ENCODE measurements at regions not wholly inside any gene's neighbourhood (a gene's known extent, or its start where the extent isn't known, plus 50 kb on each side); places are given as distances from the start of the nearest gene placed in this dataset.

- no peak overlapping the region for H3K27ac Mint-ChIP-seq
- no peaks in the 10 kb centered on the region for H3K4me1 Mint-ChIP-seq (ENCODE audit: low read depth)
- H3K36me3 Mint-ChIP-seq (ENCODE audit: low read depth): no peaks in the 10 kb centered on the region
- no peaks in the 10 kb centered on the region for H3K27me3 Mint-ChIP-seq (ENCODE audit: insufficient read depth)
- DNase-seq (ENCODE audit: low spot score): no peak
- no peak overlapping the region for H3K4me3 Mint-ChIP-seq
- peaks cover 4% of the 10 kb centered on the region for H3K9me3 Mint-ChIP-seq
- intact Hi-C loops (cut with micrococcal nuclease): no loop called here
These were observed 1862.7 kb downstream of the STIM2 start for GRCh38 chr4:28723371-28723770.

- Mint-ChIP-seq H3K4me3 (no peak overlapping the region), H3K4me1 (ENCODE audit: low read depth) (no peaks in the 10 kb centered on the region), H3K9me3 (peaks cover 7% of the 10 kb centered on the region), H3K27ac (no peak overlapping the region), H3K27me3 (ENCODE audit: insufficient read depth) (no peaks in the 10 kb centered on the region), H3K36me3 (ENCODE audit: low read depth) (no peaks in the 10 kb centered on the region)
- no peak for DNase-seq (ENCODE audit: low spot score)
- intact Hi-C loops (cut with micrococcal nuclease): no loop called here
These were observed 1863.6 kb downstream of the STIM2 start for GRCh38 chr4:28724239-28724638.

GRCh38 chr4:28730304-28730703 is 1869.7 kb downstream of the STIM2 start:
- Mint-ChIP-seq H3K27ac (no peak overlapping the region), H3K27me3 (ENCODE audit: insufficient read depth) (no peaks in the 10 kb centered on the region), H3K4me1 (ENCODE audit: low read depth) (no peaks in the 10 kb centered on the region), H3K4me3 (no peak overlapping the region), H3K9me3 (peaks cover 14% of the 10 kb centered on the region), H3K36me3 (ENCODE audit: low read depth) (no peaks in the 10 kb centered on the region)
- no peak for DNase-seq (ENCODE audit: low spot score)
- intact Hi-C loops (cut with micrococcal nuclease): no loop called here

- no peaks in the 10 kb centered on the region for H3K36me3 Mint-ChIP-seq (ENCODE audit: low read depth)
- no peak for DNase-seq (ENCODE audit: low spot score)
- H3K9me3 Mint-ChIP-seq: no peaks in the 10 kb centered on the region
- H3K27ac Mint-ChIP-seq: no peak overlapping the region
- intact Hi-C loops (cut with micrococcal nuclease): no loop called here
- H3K4me1 Mint-ChIP-seq (ENCODE audit: low read depth): no peaks in the 10 kb centered on the region
- no peak overlapping the region for H3K4me3 Mint-ChIP-seq
- no peaks in the 10 kb centered on the region for H3K27me3 Mint-ChIP-seq (ENCODE audit: insufficient read depth)
These were observed 1883.4 kb downstream of the STIM2 start for GRCh38 chr4:28744066-28744465.

GRCh38 chr4:28754376-28754775 is 1893.7 kb downstream of the STIM2 start:
- H3K4me1 Mint-ChIP-seq (ENCODE audit: low read depth): no peaks in the 10 kb centered on the region
- no peak overlapping the region for H3K4me3 Mint-ChIP-seq
- intact Hi-C loops (cut with micrococcal nuclease): no loop called here
- no peak overlapping the region for H3K27ac Mint-ChIP-seq
- H3K27me3 Mint-ChIP-seq (ENCODE audit: insufficient read depth): no peaks in the 10 kb centered on the region
- DNase-seq (ENCODE audit: low spot score): no peak
- no peaks in the 10 kb centered on the region for H3K36me3 Mint-ChIP-seq (ENCODE audit: low read depth)
- H3K9me3 Mint-ChIP-seq: peaks cover 6% of the 10 kb centered on the region

- intact Hi-C loops (cut with micrococcal nuclease): no loop called here
- Mint-ChIP-seq H3K4me1 (ENCODE audit: low read depth) (no peaks in the 10 kb centered on the region), H3K36me3 (ENCODE audit: low read depth) (no peaks in the 10 kb centered on the region), H3K4me3 (no peak overlapping the region), H3K27ac (no peak overlapping the region), H3K9me3 (peaks cover under 1% of the 10 kb centered on the region), H3K27me3 (ENCODE audit: insufficient read depth) (no peaks in the 10 kb centered on the region)
- no peak for DNase-seq (ENCODE audit: low spot score)
These were observed 1894.4 kb downstream of the STIM2 start for GRCh38 chr4:28755081-28755480.

- Mint-ChIP-seq H3K4me3 (no peak overlapping the region), H3K9me3 (peaks cover 7% of the 10 kb centered on the region), H3K27ac (no peak overlapping the region), H3K27me3 (ENCODE audit: insufficient read depth) (no peaks in the 10 kb centered on the region), H3K36me3 (ENCODE audit: low read depth) (no peaks in the 10 kb centered on the region), H3K4me1 (ENCODE audit: low read depth) (no peaks in the 10 kb centered on the region)
- DNase-seq (ENCODE audit: low spot score): no peak
- intact Hi-C loops (cut with micrococcal nuclease): no loop called here
These were observed 1898.4 kb downstream of the STIM2 start for GRCh38 chr4:28759064-28759463.

- no peaks in the 10 kb centered on the region for H3K4me1 Mint-ChIP-seq (ENCODE audit: low read depth)
- peaks cover 7% of the 10 kb centered on the region for H3K9me3 Mint-ChIP-seq
- no peak overlapping the region for H3K27ac Mint-ChIP-seq
- DNase-seq (ENCODE audit: low spot score): no peak
- no peaks in the 10 kb centered on the region for H3K36me3 Mint-ChIP-seq (ENCODE audit: low read depth)
- no peaks in the 10 kb centered on the region for H3K27me3 Mint-ChIP-seq (ENCODE audit: insufficient read depth)
- H3K4me3 Mint-ChIP-seq: no peak overlapping the region
- intact Hi-C loops (cut with micrococcal nuclease): no loop called here
These were observed 1899.4 kb downstream of the STIM2 start for GRCh38 chr4:28760003-28760402.

- DNase-seq (ENCODE audit: low spot score): no peak
These were observed 1911.4 kb downstream of the STIM2 start for GRCh38 chr4:28772066-28772465.

GRCh38 chr4:28772788-28773187 is 1912.1 kb downstream of the STIM2 start:
- H3K4me1 Mint-ChIP-seq (ENCODE audit: low read depth): no peaks in the 10 kb centered on the region

More at GRCh38 chr4:28772066-28772465, 1911.4 kb downstream of the STIM2 start:
- no peak overlapping the region for H3K27ac Mint-ChIP-seq
- H3K27me3 Mint-ChIP-seq (ENCODE audit: insufficient read depth): no peaks in the 10 kb centered on the region
- peaks cover 7% of the 10 kb centered on the region for H3K9me3 Mint-ChIP-seq
- no peaks in the 10 kb centered on the region for H3K4me1 Mint-ChIP-seq (ENCODE audit: low read depth)
- intact Hi-C loops (cut with micrococcal nuclease): no loop called here
- no peaks in the 10 kb centered on the region for H3K36me3 Mint-ChIP-seq (ENCODE audit: low read depth)
- no peak overlapping the region for H3K4me3 Mint-ChIP-seq

GRCh38 chr4:28774344-28774743 is 1913.7 kb downstream of the STIM2 start:
- Mint-ChIP-seq H3K4me1 (ENCODE audit: low read depth) (no peaks in the 10 kb centered on the region), H3K9me3 (peaks cover 7% of the 10 kb centered on the region), H3K27me3 (ENCODE audit: insufficient read depth) (no peaks in the 10 kb centered on the region), H3K4me3 (no peak overlapping the region), H3K27ac (no peak overlapping the region), H3K36me3 (ENCODE audit: low read depth) (no peaks in the 10 kb centered on the region)
- intact Hi-C loops (cut with micrococcal nuclease): no loop called here
- no peak for DNase-seq (ENCODE audit: low spot score)

More at GRCh38 chr4:28772788-28773187, 1912.1 kb downstream of the STIM2 start:
- H3K36me3 Mint-ChIP-seq (ENCODE audit: low read depth): no peaks in the 10 kb centered on the region
- H3K27me3 Mint-ChIP-seq (ENCODE audit: insufficient read depth): no peaks in the 10 kb centered on the region
- H3K27ac Mint-ChIP-seq: no peak overlapping the region
- no peak for DNase-seq (ENCODE audit: low spot score)
- intact Hi-C loops (cut with micrococcal nuclease): no loop called here
- peaks cover 7% of the 10 kb centered on the region for H3K9me3 Mint-ChIP-seq
- H3K4me3 Mint-ChIP-seq: no peak overlapping the region

GRCh38 chr4:28776004-28776403 is 1915.4 kb downstream of the STIM2 start:
- peaks cover 7% of the 10 kb centered on the region for H3K9me3 Mint-ChIP-seq
- DNase-seq (ENCODE audit: low spot score): no peak
- no peaks in the 10 kb centered on the region for H3K27me3 Mint-ChIP-seq (ENCODE audit: insufficient read depth)
- intact Hi-C loops (cut with micrococcal nuclease): no loop called here
- no peak overlapping the region for H3K4me3 Mint-ChIP-seq
- no peaks in the 10 kb centered on the region for H3K4me1 Mint-ChIP-seq (ENCODE audit: low read depth)
- no peak overlapping the region for H3K27ac Mint-ChIP-seq
- H3K36me3 Mint-ChIP-seq (ENCODE audit: low read depth): no peaks in the 10 kb centered on the region

GRCh38 chr4:28784188-28784587 is 1923.5 kb downstream of the STIM2 start:
- no peak for DNase-seq (ENCODE audit: low spot score)
- Mint-ChIP-seq H3K4me1 (ENCODE audit: low read depth) (no peaks in the 10 kb centered on the region), H3K27ac (no peak overlapping the region), H3K4me3 (no peak overlapping the region), H3K9me3 (no peaks in the 10 kb centered on the region), H3K36me3 (ENCODE audit: low read depth) (no peaks in the 10 kb centered on the region), H3K27me3 (ENCODE audit: insufficient read depth) (no peaks in the 10 kb centered on the region)
- intact Hi-C loops (cut with micrococcal nuclease): no loop called here

GRCh38 chr4:28787947-28788346 is 1927.3 kb downstream of the STIM2 start:
- no peaks in the 10 kb centered on the region for H3K9me3 Mint-ChIP-seq
- intact Hi-C loops (cut with micrococcal nuclease): no loop called here
- no peak overlapping the region for H3K4me3 Mint-ChIP-seq
- H3K27me3 Mint-ChIP-seq (ENCODE audit: insufficient read depth): no peaks in the 10 kb centered on the region
- no peak overlapping the region for H3K27ac Mint-ChIP-seq
- H3K36me3 Mint-ChIP-seq (ENCODE audit: low read depth): no peaks in the 10 kb centered on the region
- no peaks in the 10 kb centered on the region for H3K4me1 Mint-ChIP-seq (ENCODE audit: low read depth)
- no peak for DNase-seq (ENCODE audit: low spot score)
